ENCODE measurements at regions not wholly inside any gene's neighbourhood (a gene's known extent, or its start where the extent isn't known, plus 50 kb on each side); places are given as distances from the start of the nearest gene placed in this dataset.

- TF ChIP-seq BACH2 (CRISPR knock-in tag; IDR thresholded peaks at IDR 0.05; ENCODE audit: borderline replicate concordance) (no peak), CSRNP3 (CRISPR knock-in tag; IDR thresholded peaks at IDR 0.05) (no peak)
Observed at GRCh38 chr16:82460766-82461165, 166.0 kb upstream of the CDH13 start.

All from SK-N-SH treated with all-trans-retinoic acid at 6 μM for 48 hours (cell line).